Activated CD4-positive, alpha-beta T cell treated with anti-CD3 and anti-CD28 coated beads, Interleukin-2, Interleukin-4, amounts not matched to agents 100 ng/mL and 50 ng/mL, durations not matched to agents 16 hours and 8 hours (primary cell): ENCODE measurements at regions not wholly inside any gene's neighbourhood (a gene's known extent, or its start where the extent isn't known, plus 50 kb on each side); places are given as distances from the start of the nearest gene placed in this dataset.

Experiments
- DNase-seq: peaks from one replicate; pipeline ENCODE4 v3.0.0-alpha.2; 2020; ENCODE audit warnings: low spot score

DNA sequence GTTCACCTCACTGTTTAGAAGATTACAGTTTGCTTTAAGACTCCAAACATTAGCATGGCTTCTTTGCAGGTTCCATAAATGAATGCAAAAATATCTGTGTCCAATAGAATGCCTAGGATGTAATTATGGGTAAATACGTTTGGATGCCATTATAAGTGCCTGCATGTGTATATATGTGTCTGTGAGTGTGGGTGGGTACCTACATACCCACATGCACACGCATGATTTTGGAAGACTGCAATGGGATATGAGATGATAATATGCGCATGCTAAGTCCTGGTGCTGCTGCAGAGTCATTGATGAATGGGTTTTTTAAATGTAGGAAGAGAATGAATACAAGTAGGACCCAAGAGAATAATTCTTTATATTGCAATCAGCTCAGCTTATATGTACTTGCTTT is 406.4 kb downstream of the ZSWIM6 start:
- DNase-seq = no peak

DNA sequence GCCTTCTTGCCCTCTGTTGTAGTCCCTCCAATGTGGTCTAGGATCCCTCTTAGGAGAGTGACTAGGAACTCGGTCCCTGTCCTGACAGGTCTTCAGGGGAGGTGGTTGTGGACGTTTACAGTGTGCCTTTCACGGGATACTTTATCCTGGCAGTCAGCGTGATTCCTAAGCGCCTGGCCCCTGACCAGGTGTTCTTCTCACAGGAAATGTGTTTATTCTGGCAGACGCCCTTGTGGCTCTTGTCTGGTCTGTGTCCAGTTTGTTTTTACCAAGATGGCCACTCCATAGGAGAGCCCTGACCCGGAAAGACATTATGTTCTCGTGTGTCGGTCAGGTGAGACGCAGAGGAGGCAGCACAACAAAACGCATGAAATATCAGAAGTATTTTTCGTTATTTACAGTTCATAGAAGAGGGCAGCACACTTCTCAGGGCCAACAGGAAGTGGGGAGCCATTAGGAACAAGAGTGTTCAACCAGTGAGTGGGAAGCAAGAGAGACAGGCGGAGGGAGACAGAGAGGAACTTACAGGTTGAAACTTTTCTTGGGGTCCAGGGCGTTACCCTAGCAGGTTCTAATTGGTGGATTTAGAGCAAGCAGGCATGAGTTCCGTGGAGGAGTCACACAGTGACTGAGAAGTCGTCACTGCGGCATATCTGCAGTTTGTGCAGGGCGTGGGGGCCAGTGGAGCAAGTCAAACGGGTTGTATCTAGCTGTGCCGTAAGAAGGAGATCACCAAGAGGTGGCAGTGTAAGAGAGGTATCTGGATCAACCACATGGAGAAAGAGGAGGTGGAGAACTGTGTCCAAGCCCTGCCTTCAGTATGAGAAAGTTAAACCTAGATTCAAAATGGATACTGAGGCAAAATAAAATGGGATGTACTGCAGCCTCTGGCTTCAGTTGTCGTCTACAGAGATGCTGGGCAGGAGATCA is 412.9 kb downstream of the ZSWIM6 start:
- DNase-seq = no peak

DNA sequence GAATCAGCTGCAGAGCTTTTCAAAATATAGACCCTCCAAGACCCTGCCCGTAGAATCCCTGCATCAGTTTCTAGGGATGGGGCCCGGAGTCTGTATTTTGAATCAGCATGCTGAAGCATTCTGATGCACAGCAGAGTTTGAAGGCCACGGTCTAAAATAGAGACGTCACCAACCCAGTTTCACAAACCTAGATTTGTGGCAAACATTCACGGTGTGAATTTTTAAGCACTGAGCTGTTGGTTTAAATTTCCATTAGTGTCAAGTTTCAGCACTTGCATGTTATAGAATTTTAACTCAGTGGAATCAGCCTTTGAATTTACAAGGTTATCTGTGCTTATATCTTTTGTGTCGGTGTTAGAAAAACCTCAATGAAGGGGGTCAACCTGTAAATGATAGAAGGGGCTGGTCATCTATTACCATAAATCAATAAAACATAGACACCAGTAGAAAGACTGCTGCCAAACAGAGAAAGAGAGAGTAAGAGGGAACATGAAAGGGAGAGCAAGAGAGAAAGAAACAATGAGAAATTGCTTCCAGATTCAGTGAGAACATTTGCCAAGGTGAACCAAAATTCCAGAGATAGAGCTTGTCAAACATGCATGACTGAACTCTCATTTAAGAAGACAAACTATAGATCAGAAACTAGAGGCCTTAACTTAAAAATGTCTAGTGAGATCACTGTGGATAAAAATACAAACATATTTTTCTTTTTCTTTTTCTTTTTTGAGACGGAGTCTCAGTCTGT is 414.9 kb downstream of the ZSWIM6 start:
- no peak for DNase-seq

DNA sequence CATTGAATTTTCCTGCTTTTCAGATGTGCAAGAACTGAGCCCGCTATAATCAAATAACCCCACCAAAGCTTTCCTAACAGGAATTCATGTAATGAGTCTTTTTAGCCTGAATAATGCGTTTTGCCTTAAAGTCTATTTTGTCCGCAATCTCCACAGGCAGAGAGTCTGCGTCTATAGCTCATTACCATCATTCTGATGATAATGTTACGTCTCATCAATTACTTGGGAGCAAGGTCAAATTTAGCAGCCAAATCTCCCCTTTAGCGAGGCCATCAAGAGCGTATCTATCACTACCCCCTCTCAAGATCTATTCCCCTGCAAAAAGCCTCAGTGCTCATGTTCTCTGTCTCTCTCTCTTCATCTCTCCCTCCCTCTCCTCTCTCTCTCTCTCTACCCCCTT is 416.1 kb downstream of the ZSWIM6 start:
- no peak for DNase-seq

DNA sequence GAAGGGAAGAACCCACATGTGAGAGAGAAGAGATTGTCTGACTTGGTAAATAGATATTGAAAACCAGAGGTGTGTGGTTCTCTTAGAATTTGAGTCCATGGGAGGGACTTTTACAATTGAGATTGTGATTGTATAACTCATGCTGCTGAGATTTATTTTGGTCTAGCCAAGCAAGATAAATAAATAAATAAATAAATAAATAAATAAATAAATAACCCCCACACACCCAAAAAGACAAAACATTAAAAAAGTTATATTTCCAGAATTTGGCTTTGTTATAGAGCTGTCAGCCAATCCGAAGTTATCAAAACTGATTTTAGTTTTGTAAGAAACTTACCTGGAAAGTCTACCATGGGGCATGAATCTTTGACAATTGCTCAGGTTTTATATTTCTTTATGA is 416.6 kb downstream of the ZSWIM6 start:
- DNase-seq = no peak

DNA sequence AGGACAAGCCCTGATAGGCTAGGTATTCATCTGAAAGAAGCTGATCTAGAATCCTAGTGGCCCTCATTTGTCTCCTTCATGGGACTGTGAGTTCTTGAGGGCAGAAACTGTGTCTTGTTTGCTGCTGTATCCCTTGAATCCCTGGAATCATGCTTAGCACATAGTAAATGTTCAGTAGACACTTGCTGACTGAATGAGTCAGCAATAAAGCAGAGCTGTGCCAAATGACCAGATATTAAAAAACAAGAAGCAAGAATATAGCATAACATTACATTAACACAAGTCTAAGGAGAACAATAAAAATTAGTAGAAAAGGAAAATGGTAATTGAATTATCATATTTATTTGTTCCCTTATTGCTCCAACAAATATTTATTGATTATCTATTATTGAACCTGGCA is 420.5 kb downstream of the ZSWIM6 start:
- DNase-seq = no peak

DNA sequence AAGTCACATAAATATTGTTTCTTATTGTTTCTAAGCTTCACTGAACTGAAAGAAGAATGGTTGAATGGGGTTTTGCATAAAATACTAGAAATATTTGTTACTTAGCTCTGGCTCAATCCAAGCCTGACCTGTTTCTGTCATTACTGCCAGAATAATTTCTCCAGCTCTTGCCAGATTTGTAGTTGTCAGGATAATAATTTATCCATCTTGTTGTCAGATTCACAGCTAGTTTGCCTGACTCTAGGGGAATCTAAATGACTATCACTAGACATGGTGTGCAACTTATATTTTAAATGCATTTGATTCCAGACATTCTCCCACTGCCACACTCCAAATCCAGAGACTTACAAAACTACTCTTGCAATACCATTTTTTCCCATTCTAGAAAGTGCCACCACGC is 422.7 kb downstream of the ZSWIM6 start:
- DNase-seq = no peak

DNA sequence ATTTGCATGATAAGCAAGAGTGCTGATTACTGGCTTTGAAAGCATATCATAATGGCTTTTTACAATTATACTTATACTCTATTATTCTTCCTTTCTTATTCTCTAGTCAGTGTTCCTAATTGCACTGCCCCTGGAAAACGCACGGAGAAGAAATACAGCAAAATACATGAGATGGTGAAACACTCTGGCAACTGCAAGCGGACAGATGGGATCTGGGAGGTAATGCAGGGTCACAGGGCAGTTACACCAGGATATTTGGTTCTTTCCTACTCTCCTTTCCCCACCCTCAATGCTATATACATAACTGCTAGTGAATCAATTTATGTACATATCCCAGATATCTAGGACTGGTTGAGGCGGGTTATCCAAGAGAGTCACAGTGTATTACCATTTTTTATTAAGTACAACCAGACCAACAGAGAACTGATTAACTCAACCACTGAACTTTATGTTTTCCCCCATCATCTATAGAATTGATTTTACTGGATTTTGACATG is 423.7 kb downstream of the ZSWIM6 start:
- DNase-seq = no peak

DNA sequence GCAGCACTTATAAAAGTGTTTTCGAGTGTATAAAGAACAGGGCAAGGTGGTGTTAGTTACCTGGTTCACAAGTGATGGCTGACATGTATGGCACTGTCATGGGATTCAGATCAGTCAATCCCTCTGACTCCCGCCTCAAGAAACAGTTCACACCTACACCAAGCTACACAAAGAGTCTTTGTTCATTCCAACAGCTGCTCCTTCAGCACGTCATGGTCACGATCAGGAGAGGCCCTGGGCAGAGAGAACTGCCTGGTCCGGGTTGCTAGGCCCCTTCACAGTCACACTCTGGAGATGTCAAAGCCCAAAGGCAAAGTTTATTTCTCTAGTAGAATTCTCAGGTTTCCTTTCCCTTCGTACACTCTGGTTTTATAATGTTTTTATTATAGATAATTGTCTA is 426.7 kb downstream of the ZSWIM6 start:
- DNase-seq = no peak

DNA sequence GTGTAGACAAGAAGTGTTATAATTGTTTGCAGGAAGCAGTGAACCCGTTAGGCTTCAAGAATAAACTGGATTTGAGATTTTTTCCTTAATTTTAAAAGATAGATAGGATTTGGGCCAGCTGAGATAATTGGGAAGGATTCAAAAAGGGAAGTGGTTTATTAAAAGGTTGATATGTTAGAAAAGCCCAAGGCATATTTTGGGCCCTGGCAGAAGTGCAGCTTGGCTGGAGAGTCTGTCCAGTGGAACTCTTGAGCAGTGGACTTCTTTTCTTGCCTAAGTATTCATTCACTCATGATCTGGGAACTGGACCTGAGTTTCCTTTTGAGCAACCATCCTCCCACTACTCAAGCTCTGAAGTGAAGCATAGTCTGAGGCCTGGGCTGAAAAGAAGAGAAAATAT is 433.4 kb downstream of the ZSWIM6 start:
- no peak for DNase-seq

DNA sequence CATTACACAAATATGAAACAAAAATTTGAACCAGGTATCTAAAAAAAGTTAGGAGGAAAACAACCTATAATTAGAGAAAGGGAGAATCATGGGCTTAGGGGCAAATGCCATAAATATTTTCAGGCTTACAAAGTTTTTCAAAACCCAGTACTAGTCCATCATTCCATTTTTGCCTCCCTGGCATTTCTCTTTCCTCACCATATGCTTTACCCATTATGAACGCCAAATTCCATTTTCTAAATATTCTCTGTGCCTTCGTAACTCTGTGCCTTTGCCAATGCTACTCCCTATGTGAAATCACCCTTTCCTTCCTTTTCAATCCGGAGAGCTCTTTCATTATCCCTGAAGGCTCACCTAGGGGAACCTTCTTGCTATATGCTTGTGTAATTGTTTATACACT is 434.1 kb downstream of the ZSWIM6 start:
- DNase-seq = no peak

DNA sequence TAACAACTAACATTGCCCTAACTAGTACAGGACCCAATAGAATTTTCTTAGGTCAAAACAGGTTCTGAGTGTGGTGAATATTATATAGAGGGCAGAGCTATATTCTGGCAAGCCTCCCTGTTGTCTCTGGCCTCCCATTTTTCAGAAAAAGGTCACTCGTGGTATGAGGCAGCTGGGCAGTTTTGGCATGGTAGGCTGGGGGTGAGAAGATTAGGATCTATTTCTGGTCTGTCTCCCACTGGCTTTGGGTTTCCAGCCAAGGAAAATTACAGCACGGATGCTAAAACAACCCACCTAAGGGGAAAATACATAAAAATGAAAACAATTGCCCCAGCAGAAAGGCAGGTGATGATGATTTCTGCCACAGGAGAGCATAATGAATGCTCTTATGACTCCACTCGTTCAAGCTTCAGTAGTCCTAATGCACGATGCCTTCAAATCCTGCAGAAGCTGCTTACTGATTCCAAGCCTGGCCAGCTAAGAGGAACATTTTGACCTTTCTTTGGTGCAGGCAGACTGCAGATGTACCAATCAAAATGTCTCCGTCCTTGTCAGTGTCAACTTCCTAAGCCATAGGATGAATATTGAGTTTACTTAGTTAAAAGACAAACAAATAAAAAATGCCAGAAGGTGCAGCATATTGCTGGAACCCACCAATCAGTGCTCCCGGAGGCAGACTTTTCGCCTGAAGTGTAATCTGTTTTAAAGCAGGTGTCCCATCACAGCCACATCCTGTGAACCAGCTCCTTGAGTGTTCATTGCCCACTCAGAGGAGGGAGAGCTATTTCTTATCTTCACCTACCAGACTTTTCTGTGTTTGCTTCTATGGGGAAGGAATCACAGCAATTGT is 435.4 kb downstream of the ZSWIM6 start:
- no peak for DNase-seq

DNA sequence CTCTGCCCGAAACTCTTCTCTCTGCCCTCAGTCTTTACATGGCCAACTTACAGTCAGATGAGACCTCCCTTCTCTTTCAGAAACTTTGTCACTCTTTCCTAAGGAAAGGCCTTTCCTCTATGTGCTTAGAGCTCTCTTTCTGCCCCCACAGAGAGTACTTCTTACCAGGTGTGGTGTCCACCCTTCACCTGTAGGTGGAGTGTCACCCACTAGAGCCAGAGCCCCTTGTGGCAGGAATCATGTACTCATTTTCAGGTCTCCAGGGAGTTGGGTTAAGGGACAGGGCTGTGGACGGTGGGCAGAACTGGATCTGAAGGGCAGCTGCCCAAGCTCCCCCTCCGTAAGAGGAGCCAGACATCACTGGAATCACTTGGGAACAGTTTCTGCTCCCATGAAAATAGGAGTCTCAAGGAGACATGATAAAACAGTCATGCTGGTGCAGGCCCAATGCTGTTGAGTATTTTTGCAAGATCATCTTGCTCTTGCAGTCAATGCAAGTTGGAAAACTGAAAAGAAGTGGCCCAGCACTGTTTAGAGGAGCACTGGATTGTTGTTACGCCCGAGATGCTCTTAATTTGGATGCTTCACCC is 436.7 kb downstream of the ZSWIM6 start:
- peak; percentile 4 for DNase-seq

DNA sequence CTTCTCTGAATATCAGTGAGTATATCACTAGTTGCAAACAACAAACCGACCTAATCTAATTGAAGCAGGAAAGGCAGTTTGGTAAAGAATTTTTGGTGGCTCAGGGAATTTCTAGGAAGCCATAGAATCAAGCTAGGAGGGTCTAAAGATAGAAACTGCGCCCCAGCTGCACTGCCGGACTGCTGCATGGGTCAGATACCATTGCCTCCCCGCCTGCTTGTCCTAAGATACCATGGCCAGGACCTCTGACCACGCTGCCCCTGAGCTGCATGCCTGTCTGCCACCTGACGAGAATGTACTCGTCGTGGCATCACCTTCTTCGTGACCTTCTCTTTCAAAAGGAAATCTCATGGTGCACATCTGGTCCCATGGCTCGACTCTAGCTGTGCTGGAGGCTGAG is 439.0 kb downstream of the ZSWIM6 start:
- DNase-seq = no peak

DNA sequence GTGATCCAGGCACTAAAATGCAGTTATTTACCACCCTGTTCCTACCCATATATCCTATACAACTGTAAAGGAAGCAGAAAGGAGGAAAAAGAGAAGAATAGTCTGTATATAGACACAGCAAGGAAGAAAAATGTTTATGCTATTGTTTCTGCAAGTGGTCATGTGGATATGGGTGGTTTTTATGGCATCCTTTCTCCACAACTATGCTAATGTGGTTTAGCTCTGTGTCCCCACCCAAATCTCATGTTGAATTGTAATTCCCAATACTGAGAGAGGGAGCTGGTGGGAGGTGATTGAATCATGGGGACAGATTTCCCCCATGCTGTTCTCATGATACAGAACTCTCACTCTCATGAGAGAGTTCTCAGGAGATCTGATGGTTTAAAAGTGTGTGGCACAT is 439.8 kb downstream of the ZSWIM6 start:
- no peak for DNase-seq

DNA sequence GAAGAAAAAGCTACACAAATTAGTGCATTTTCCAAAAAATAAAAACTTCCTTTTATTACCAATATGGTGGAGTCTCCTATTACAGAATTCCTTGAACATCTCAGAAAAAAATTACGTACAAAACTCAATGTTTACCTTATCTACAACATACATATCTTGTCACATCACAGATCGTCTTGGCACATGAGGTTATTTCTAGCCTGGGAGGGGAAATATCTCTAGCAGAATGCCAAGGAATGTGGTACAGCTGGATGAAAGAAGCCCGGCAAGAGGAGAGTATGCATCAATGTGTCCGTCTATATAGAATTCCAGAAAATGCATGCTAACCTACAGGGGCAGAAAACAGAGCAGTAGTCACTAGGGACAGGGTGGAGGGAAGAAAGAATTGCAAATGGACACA is 443.8 kb downstream of the ZSWIM6 start:
- no peak for DNase-seq

DNA sequence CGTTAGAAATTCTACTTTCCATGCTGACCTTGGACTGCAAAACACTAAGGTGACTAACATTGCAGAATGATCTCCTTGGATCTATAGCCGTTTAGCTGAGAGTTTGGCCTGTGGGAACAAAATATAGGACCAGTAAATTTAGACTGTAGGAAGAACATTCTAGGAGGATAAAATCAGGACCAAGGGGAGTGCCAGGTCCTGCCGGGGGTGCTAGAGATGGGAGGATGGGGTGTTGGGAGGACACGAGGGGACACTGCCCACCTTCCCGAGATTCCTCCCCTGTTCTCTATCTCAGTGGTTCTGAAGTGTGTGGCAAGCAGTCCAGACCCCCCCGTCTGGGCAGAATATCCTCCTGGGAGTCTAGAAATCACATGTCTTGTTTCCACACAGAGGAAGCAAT is 445.2 kb downstream of the ZSWIM6 start:
- DNase-seq = no peak

DNA sequence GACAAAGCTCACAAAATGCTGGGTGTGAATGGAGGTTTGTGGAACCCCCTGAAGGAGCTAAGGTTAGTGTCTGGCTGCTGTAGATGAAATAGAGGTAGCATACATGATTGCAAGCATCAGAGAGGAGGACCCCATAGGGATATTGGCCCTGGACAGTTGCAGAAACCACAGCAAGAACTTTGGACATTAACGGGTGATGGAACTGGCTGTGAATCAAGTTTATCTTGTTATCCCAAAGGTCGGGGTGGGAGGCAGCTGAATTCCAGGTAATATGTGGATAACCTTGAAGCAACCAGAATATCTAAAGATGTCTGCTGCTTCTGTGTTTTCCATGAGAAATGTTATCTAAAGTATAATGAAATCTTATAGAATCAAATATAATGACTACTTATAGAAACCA is 447.7 kb downstream of the ZSWIM6 start:
- no peak for DNase-seq

DNA sequence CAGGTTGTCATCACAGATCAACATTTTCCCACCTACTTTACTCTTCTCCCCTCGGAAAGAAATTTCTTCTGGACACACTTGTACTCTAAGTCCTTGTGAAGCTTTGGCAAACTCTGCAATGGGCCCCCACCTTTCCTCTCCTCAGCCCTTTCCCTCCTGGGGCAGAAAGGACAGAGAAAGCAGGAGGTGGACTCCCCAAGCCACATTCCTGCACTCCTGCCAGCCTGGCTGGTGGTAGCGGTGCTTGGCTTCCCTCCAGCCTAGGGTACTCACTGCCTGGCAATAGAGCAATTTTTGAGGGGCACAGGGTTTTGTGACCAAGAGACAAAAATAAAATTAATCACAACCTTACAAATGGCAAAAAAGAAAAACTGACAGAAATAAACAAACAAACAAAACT is 451.4 kb downstream of the ZSWIM6 start:
- no peak for DNase-seq

DNA sequence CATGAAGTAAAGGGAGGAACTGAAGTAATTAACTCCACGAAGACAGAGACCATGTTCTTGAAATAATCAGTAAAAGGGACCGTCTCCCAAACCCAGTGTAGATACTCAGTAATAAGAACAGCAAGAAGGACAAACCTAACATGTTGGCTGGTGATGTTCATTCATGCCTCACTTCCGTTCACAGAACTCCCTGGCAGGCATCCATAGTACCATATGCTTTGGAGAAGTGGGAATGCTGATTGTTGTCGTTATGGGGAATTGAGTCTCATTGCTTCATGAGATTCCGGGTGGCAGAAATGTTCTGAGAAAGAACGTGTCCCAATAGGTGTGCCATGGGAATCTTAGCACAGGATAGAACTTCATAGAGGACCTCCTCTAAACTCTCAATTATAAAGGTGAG is 452.3 kb downstream of the ZSWIM6 start:
- no peak for DNase-seq

DNA sequence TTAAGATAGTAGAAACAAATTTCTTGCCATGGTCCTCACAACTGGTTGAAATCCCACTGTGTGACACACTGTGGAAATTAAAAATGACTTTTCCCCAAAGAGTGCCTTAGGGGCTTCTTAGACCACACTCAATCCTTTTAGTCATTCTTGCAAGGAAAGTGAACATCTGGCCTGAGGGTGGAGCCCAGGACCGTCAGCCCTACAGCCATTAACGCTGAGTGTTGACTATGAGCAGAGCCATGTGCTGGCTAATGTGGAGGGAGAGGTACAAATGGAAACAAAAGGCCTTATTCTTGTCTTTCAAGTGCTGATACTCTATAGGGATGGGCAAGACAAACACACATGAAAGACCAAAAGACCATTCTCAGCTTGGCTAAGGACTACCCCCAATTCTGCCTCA is 456.5 kb downstream of the ZSWIM6 start:
- DNase-seq = no peak

DNA sequence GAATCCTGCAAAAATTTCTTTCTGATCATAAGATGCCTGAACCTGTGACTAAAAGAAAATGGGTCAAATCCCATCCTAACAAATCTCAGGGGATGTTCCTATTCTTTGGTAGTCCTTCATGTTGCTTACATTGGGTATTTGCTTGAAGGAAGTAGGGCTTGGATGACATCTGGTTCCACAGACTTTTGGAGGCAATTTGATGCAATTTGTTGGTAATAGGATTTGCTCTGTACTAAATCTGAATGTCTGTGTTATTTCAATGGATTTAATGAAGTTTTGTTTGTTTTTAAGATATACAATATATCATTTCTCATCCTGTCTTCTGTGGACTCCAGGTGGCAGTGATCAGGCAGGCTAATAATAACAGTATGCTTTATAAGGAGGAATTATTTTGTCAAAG is 457.9 kb downstream of the ZSWIM6 start:
- no peak for DNase-seq
